MM.1S (cell line): ENCODE measurements at regions not wholly inside any gene's neighbourhood (a gene's known extent, or its start where the extent isn't known, plus 50 kb on each side); places are given as distances from the start of the nearest gene placed in this dataset.
A peak's percentile ranks its signal among the peaks of the same experiment; 100 is the strongest.

Source experiments
- DNase-seq: peaks from one replicate; pipeline ENCODE4 v3.0.0-alpha.2; 2015
- H2AFZ ChIP-seq: fragments of 300-600 bp; sonication (generic); 2 replicates; pipeline ENCODE4 v1.6.0; 2016; ENCODE audit warnings: antibody characterized with exemption, low read length
- H3F3A ChIP-seq: fragments of 300-600 bp; sonication (generic); 2 replicates; pipeline ENCODE4 v1.6.1; 2016; ENCODE audit warnings: mild to moderate bottlenecking, antibody characterized with exemption, low read length, moderate library complexity, mixed read lengths; ENCODE audit not compliant: insufficient read depth
- H3K27ac ChIP-seq: fragments of 300-600 bp; sonication (generic); 2 replicates; pipeline ENCODE4 v1.5.1; 2016; ENCODE audit warnings: mild to moderate bottlenecking, low read length
- H3K27me3 ChIP-seq: fragments of 300-600 bp; sonication (generic); replicated peaks from 2 replicates; pipeline ENCODE4 v1.6.0; 2016; ENCODE audit warnings: low read length; ENCODE audit not compliant: insufficient read depth
- H3K36me3 ChIP-seq: fragments of 300-600 bp; sonication (generic); replicated peaks from 2 replicates; pipeline ENCODE4 v1.6.1; 2016; ENCODE audit warnings: mild to moderate bottlenecking, low read length, mixed read lengths; ENCODE audit not compliant: insufficient read depth
- H3K4me1 ChIP-seq: fragments of 300-600 bp; sonication (generic); 2 replicates; pipeline ENCODE4 v1.6.1; 2016; ENCODE audit warnings: low read length, mixed read lengths
- H3K4me2 ChIP-seq: fragments of 300-600 bp; sonication (generic); 2 replicates; pipeline ENCODE4 v1.6.0; 2016; ENCODE audit warnings: low read depth, low read length
- H3K4me3 ChIP-seq: fragments of 300-600 bp; sonication (generic); 2 replicates; pipeline ENCODE4 v1.5.1; 2016; ENCODE audit warnings: low read length, mixed read lengths
- H3K79me2 ChIP-seq: fragments of 300-600 bp; sonication (generic); 2 replicates; pipeline ENCODE4 v1.6.1; 2016; ENCODE audit warnings: mixed run types, low read length, mixed read lengths
- H3K9ac ChIP-seq: fragments of 300-600 bp; sonication (generic); 2 replicates; pipeline ENCODE4 v1.6.1; 2016; ENCODE audit warnings: low read length, mixed read lengths
- H3K9me2 ChIP-seq: fragments of 300-600 bp; sonication (generic); replicated peaks from 2 replicates; pipeline ENCODE4 v1.6.1; 2016; ENCODE audit warnings: mild to moderate bottlenecking, low read length, mixed read lengths; ENCODE audit not compliant: insufficient read depth
- H3K9me3 ChIP-seq: fragments of 300-600 bp; sonication (generic); replicated peaks from 2 replicates; pipeline ENCODE4 v1.6.1; 2016; ENCODE audit warnings: mild to moderate bottlenecking, low read length, mixed read lengths; ENCODE audit not compliant: insufficient read depth
- H4K20me1 ChIP-seq: fragments of 300-600 bp; sonication (generic); 2 replicates; pipeline ENCODE4 v1.6.1; 2016; ENCODE audit warnings: mild to moderate bottlenecking, low read length, moderate library complexity, mixed read lengths; ENCODE audit not compliant: insufficient read depth
- EZH2 ChIP-seq: fragments of 300-600 bp; sonication (generic); optimal IDR thresholded peaks from 2 replicates; pipeline ENCODE3; 2017; ENCODE audit warnings: low read depth, mild to moderate bottlenecking, antibody characterized with exemption, low read length, mixed read lengths
- EZH2phosphoT487 ChIP-seq: fragments of 300-600 bp; sonication (generic); IDR thresholded peaks from 2 replicates; pipeline ENCODE4 v1.6.1; 2018; ENCODE audit warnings: antibody characterized with exemption, low read length
- TF ChIP-seq, protein P1 (sequence below): fragments of 300-600 bp; sonication (generic); IDR thresholded peaks from 2 replicates; pipeline ENCODE4 v1.5.1; 2016; ENCODE audit warnings: antibody characterized with exemption, low read length, mixed read lengths

DNA sequence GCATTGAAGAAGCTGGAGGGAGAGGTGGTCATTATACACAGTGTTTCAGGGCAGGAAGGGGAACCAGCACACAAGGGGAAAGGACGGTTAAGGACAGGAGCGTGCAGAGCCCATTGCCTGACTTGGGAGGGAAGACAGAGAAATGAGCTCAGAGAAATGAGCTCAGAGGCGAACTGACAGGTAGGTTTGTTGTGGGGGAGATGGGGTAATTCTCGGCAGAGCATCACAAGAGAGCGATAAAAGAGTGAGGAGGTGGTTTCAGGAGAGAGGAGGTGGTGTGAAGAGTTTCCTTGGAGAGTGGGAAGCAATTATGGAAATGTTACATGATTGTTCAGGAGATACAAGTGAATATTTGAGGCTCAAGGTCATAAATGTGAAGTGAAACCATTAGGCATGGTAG lies 61.0 kb downstream of the MRGPRX1 start:
- no peaks in the 10 kb centered on the region for H4K20me1 ChIP-seq
- no peak overlapping the region for H2AFZ ChIP-seq
- no peak overlapping the region for H3K4me2 ChIP-seq
- no peaks in the 10 kb centered on the region for H3K9me2 ChIP-seq
- no peaks in the 10 kb centered on the region for H3F3A ChIP-seq
- no peaks in the 10 kb centered on the region for H3K79me2 ChIP-seq
- no peak for TF ChIP-seq EZH2
- no peak for DNase-seq
- H3K9ac ChIP-seq: no peak overlapping the region
- no peaks in the 10 kb centered on the region for H3K36me3 ChIP-seq
- no peaks in the 10 kb centered on the region for H3K9me3 ChIP-seq
- H3K4me3 ChIP-seq: no peak overlapping the region
- no peak overlapping the region for H3K27ac ChIP-seq
- H3K27me3 ChIP-seq: no peaks in the 10 kb centered on the region
- H3K4me1 ChIP-seq: no peaks in the 10 kb centered on the region

DNA sequence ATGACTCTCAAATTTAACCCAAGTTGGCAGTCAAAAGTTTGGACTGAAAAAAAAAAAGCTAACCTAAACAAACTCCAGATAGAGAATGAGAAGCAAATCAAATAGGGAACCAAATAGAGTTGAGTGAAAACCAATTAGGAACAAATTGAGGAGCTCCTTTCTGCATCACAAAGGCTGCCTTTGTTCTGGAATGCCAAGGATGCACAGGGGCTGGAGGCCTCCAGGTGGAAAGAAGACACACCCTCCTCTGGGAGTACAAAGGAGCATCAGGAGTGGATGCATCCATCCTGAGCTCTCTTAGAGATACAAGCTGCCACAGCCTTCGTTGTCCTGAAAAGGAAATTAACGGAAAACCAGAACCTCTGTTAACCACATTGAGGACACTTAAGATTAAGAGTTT lies 73.3 kb downstream of the MRGPRX1 start:
- no peaks in the 10 kb centered on the region for H3K27me3 ChIP-seq
- H3K79me2 ChIP-seq: no peaks in the 10 kb centered on the region
- no peak overlapping the region for H3K27ac ChIP-seq
- no peak for DNase-seq
- H3K4me1 ChIP-seq: no peaks in the 10 kb centered on the region
- H2AFZ ChIP-seq: no peak overlapping the region
- TF ChIP-seq EZH2phosphoT487 (no peak), EZH2 (no peak)
- TF ChIP-seq, protein P1, sequence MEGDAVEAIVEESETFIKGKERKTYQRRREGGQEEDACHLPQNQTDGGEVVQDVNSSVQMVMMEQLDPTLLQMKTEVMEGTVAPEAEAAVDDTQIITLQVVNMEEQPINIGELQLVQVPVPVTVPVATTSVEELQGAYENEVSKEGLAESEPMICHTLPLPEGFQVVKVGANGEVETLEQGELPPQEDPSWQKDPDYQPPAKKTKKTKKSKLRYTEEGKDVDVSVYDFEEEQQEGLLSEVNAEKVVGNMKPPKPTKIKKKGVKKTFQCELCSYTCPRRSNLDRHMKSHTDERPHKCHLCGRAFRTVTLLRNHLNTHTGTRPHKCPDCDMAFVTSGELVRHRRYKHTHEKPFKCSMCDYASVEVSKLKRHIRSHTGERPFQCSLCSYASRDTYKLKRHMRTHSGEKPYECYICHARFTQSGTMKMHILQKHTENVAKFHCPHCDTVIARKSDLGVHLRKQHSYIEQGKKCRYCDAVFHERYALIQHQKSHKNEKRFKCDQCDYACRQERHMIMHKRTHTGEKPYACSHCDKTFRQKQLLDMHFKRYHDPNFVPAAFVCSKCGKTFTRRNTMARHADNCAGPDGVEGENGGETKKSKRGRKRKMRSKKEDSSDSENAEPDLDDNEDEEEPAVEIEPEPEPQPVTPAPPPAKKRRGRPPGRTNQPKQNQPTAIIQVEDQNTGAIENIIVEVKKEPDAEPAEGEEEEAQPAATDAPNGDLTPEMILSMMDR: no peak
- H3K9ac ChIP-seq: no peak overlapping the region
- H3F3A ChIP-seq: no peaks in the 10 kb centered on the region
- H3K9me2 ChIP-seq: no peaks in the 10 kb centered on the region
- H4K20me1 ChIP-seq: no peaks in the 10 kb centered on the region
- H3K9me3 ChIP-seq: no peaks in the 10 kb centered on the region
- no peak overlapping the region for H3K4me2 ChIP-seq
- no peaks in the 10 kb centered on the region for H3K36me3 ChIP-seq
- H3K4me3 ChIP-seq: no peak overlapping the region

DNA sequence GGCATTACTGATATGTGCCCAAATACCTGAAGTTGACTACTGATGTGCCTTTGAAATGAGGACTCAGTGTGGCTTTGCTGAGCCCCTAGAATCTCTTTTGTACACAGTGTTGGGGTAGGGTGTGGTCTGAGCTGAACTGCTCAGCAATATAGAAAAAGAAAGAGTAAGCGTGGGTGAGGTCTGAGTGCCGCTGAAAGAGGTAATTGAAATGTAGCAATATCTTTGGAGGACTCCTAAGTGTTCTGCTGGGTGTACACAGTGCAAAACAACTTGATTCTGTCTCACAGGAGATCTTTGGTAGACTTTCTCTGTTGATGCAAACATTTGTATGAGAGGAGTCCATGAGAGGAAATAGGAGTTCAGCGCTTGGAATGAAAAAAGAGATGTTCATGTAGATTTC lies 73.7 kb upstream of the PTPN5 start:
- H3K4me3 ChIP-seq: no peak overlapping the region
- H3K4me2 ChIP-seq: no peak overlapping the region
- H3K79me2 ChIP-seq: no peaks in the 10 kb centered on the region
- no peak overlapping the region for H3K9ac ChIP-seq
- no peaks in the 10 kb centered on the region for H3K4me1 ChIP-seq
- H3K27me3 ChIP-seq: no peaks in the 10 kb centered on the region
- no peak overlapping the region for H2AFZ ChIP-seq
- no peaks in the 10 kb centered on the region for H3K36me3 ChIP-seq
- H3K9me3 ChIP-seq: no peaks in the 10 kb centered on the region
- H3F3A ChIP-seq: no peaks in the 10 kb centered on the region
- no peaks in the 10 kb centered on the region for H3K9me2 ChIP-seq
- H4K20me1 ChIP-seq: no peaks in the 10 kb centered on the region
- no peak for DNase-seq
- no peak overlapping the region for H3K27ac ChIP-seq
- no peak for TF ChIP-seq EZH2phosphoT487
- TF ChIP-seq, protein P1: no peak
- TF ChIP-seq EZH2: no peak

DNA sequence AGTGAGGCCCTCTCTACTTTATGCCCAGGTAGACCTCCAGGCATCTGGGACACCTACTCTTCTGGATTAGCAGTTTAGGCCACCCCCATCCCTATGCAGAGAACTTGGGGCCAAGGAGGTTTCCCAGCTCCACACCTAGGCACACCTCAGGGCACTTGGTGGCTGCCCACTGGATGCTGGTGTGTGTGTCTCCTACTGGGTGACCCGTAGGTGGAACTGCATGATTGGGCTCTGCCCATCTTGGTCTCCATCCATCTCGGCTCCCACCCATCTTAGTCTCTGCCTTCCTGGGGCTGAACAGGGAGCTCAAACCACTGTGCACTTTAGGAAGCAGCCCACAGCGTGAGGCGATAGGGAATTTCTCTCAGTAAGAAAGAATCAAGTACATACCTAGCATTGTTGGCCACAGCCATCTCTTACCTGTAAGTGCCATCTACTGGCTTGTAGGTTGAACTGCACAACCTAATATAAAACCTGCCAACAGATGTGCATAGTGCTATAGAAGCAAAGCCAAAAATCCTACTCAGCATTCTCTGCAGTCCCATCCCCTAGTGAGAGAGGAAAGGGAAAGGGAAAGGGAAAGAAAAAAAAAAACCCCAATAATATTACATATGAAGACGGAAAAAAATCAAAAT lies 61.6 kb upstream of the PTPN5 start:
- peak; percentile 71 for DNase-seq
- H3K4me3 ChIP-seq: no peak overlapping the region
- H3F3A ChIP-seq: no peaks in the 10 kb centered on the region
- no peaks in the 10 kb centered on the region for H3K27me3 ChIP-seq
- no peaks in the 10 kb centered on the region for H3K9me2 ChIP-seq
- H3K36me3 ChIP-seq: no peaks in the 10 kb centered on the region
- H3K9me3 ChIP-seq: no peaks in the 10 kb centered on the region
- no peaks in the 10 kb centered on the region for H3K4me1 ChIP-seq
- no peak overlapping the region for H3K9ac ChIP-seq
- no peaks in the 10 kb centered on the region for H3K79me2 ChIP-seq
- H2AFZ ChIP-seq: no peak overlapping the region
- no peaks in the 10 kb centered on the region for H4K20me1 ChIP-seq
- H3K27ac ChIP-seq: no peak overlapping the region
- no peak for TF ChIP-seq EZH2
- no peak for TF ChIP-seq EZH2phosphoT487
- TF ChIP-seq, protein P1: peak; percentile 78
- H3K4me2 ChIP-seq: no peak overlapping the region
